ENCODE measurements at regions not wholly inside any gene's neighbourhood (a gene's known extent, or its start where the extent isn't known, plus 50 kb on each side); places are given as distances from the start of the nearest gene placed in this dataset.

DNA sequence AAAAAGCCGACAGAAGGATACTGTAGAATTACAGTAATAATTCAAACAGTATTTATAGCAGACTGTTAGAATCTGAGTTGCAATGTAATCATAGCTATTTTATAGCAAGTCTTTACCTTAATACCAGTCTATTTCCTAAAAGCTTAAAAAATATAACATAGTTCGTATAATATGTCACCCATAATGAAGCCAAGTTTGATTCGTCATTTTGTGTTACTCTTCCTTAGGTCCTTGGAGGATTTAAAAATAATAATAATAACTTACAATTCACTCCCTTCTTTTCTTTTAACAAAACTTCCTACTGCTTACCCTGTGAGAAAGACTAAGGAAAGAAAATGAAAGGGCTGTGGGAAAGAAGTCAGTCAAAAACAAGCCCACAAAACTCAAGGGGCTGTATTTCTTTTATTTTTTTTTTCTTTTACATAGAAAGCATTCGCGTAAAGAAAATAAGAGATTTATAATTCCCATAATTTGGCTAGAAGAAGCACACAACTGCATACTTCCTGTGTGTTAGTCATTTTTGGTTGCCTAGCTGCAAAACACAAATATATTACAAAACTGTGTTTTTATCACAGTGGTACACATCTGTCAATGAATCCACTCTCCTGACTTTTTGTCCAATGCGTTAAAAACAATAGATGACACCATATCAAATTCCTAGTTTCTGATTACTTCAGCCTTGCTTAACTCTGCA is 187.2 kb upstream of the CELF2 start:
- no peak for TF ChIP-seq POLR2A (IDR thresholded peaks at IDR 0.05)
- TF ChIP-seq, protein P1, sequence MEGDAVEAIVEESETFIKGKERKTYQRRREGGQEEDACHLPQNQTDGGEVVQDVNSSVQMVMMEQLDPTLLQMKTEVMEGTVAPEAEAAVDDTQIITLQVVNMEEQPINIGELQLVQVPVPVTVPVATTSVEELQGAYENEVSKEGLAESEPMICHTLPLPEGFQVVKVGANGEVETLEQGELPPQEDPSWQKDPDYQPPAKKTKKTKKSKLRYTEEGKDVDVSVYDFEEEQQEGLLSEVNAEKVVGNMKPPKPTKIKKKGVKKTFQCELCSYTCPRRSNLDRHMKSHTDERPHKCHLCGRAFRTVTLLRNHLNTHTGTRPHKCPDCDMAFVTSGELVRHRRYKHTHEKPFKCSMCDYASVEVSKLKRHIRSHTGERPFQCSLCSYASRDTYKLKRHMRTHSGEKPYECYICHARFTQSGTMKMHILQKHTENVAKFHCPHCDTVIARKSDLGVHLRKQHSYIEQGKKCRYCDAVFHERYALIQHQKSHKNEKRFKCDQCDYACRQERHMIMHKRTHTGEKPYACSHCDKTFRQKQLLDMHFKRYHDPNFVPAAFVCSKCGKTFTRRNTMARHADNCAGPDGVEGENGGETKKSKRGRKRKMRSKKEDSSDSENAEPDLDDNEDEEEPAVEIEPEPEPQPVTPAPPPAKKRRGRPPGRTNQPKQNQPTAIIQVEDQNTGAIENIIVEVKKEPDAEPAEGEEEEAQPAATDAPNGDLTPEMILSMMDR (IDR thresholded peaks at IDR 0.05), result no peak
